GM12892 (cell line): ENCODE measurements at regions not wholly inside any gene's neighbourhood (a gene's known extent, or its start where the extent isn't known, plus 50 kb on each side); places are given as distances from the start of the nearest gene placed in this dataset.

Experiments used
- POLR2A ChIP-seq: IDR thresholded peaks from 2 replicates; pipeline ENCODE4 v1.6.1; 2011; ENCODE audit warnings: low read depth, low read length, control low read depth
- POLR2AphosphoS5 ChIP-seq: IDR thresholded peaks from 2 replicates; pipeline ENCODE4 v1.6.1; 2011; ENCODE audit warnings: low read depth, low read length, control low read depth

GRCh38 chr4:136748773-136749172 is 783.5 kb downstream of the PCDH18 start:
- no peak for TF ChIP-seq POLR2A
- TF ChIP-seq POLR2AphosphoS5, result no peak
